HL-60 (cell line): ENCODE measurements at regions not wholly inside any gene's neighbourhood (a gene's known extent, or its start where the extent isn't known, plus 50 kb on each side); places are given as distances from the start of the nearest gene placed in this dataset.

ENCODE experiments used
- GABPA ChIP-seq: IDR thresholded peaks from 2 replicates; pipeline ENCODE4 v1.6.1; 2012; ENCODE audit warnings: low read depth
- TF ChIP-seq, protein P1 (sequence below): IDR thresholded peaks from one replicate; pipeline ENCODE4 v1.5.1; 2011; ENCODE audit warnings: low read length, control low read depth, inconsistent platforms; ENCODE audit not compliant: insufficient read depth
- TF ChIP-seq, protein P2 (sequence below): IDR thresholded peaks from 2 replicates; pipeline ENCODE4 v1.6.1; 2012; ENCODE audit warnings: low read depth; ENCODE audit not compliant: insufficient replicate concordance

DNA sequence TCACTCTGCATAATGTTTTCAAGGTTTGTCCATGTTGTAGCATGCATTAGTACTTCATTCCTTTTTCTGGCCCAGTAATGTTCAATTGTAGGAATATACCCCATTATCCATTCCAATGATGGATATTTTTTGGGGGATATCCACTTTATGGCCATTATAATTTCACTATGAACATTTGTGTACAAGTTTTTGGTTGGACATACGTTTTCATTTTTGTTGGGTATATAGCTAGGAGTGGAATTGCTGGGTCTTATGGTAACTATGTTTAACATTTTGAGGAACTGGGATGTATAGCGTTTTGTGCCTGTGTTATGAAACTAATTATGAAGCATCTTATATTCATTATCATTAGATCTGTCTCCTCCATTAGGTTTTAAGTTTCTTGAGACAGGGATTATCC is 191.6 kb downstream of the TM9SF2 start:
- TF ChIP-seq, protein P1, sequence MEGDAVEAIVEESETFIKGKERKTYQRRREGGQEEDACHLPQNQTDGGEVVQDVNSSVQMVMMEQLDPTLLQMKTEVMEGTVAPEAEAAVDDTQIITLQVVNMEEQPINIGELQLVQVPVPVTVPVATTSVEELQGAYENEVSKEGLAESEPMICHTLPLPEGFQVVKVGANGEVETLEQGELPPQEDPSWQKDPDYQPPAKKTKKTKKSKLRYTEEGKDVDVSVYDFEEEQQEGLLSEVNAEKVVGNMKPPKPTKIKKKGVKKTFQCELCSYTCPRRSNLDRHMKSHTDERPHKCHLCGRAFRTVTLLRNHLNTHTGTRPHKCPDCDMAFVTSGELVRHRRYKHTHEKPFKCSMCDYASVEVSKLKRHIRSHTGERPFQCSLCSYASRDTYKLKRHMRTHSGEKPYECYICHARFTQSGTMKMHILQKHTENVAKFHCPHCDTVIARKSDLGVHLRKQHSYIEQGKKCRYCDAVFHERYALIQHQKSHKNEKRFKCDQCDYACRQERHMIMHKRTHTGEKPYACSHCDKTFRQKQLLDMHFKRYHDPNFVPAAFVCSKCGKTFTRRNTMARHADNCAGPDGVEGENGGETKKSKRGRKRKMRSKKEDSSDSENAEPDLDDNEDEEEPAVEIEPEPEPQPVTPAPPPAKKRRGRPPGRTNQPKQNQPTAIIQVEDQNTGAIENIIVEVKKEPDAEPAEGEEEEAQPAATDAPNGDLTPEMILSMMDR, result no peak
- TF ChIP-seq GABPA, result no peak
- TF ChIP-seq, protein P2, sequence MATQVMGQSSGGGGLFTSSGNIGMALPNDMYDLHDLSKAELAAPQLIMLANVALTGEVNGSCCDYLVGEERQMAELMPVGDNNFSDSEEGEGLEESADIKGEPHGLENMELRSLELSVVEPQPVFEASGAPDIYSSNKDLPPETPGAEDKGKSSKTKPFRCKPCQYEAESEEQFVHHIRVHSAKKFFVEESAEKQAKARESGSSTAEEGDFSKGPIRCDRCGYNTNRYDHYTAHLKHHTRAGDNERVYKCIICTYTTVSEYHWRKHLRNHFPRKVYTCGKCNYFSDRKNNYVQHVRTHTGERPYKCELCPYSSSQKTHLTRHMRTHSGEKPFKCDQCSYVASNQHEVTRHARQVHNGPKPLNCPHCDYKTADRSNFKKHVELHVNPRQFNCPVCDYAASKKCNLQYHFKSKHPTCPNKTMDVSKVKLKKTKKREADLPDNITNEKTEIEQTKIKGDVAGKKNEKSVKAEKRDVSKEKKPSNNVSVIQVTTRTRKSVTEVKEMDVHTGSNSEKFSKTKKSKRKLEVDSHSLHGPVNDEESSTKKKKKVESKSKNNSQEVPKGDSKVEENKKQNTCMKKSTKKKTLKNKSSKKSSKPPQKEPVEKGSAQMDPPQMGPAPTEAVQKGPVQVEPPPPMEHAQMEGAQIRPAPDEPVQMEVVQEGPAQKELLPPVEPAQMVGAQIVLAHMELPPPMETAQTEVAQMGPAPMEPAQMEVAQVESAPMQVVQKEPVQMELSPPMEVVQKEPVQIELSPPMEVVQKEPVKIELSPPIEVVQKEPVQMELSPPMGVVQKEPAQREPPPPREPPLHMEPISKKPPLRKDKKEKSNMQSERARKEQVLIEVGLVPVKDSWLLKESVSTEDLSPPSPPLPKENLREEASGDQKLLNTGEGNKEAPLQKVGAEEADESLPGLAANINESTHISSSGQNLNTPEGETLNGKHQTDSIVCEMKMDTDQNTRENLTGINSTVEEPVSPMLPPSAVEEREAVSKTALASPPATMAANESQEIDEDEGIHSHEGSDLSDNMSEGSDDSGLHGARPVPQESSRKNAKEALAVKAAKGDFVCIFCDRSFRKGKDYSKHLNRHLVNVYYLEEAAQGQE, result no peak
